GM18508 (cell line): ENCODE measurements at regions not wholly inside any gene's neighbourhood (a gene's known extent, or its start where the extent isn't known, plus 50 kb on each side); places are given as distances from the start of the nearest gene placed in this dataset.

Experiments used
- ATAC-seq: cut with Tn5 transposase; IDR thresholded peaks from one replicate; pipeline ENCODE4 v1.9.1; 2021; ENCODE audit warnings: moderate number of reproducible peaks; ENCODE audit not compliant: insufficient read depth, unreplicated experiment

DNA sequence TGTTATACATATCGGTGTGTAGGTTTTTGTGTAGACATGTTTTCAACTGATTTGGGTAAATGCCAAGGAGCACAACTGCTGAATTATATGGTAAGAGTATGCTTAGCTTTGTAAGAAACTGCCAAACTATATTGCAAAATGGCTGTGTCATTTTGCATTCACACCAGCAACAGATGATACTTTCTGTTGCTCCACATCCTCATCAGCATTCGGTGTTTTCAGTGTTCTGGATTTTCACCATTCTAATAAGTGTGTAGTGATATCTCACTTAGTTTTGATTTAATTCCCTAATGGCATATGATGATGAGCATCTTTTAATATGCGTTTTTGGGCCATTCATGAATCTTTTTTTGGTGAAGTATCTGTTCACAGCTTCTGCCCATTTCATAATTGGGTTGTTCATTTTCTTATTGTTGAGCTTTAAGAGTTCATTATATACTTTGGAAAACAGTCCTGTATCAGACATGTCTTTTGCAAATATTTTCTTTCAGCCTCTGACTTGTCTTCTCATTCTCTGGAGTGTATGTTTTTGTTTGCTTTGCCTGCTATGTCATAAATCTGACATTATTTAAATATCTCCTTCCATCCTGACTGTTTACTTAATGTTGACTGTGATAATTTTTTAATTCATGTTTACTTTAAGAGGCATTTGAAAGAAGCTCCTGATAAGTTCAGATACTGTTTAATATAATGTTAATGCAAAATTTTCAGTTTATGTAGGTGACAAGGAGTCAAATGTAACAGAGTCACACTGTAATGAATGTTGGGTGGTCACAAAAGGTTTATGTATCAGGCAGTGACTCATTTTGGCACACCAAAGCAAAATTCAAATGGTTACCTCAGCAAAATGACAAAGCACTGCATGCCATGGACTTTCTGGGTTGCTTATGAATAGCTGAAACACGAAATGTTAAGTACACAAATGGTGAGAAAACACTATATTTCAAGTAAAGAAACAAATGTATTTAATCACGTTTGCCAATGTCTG lies 181.1 kb upstream of the DAB2 start:
- ATAC-seq = no peak

DNA sequence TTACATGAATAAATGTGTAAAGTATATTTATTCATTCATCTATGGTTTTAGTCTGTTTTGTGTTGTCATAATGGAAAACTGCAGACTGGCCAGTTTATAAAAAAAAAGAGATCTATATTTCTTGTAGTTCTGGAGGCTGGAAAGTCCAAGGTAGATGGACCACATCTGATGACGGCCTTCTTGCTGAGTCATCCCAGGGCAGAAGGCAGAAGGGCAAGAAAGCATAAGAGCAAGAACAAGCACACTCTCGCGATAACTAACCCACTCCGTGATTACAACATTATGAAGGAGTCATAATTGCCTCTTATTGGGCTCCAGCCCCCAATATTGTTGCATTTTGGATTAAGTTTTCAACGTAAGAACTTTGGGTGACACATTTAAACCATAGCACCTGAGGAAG lies 180.4 kb upstream of the DAB2 start:
- ATAC-seq = no peak

DNA sequence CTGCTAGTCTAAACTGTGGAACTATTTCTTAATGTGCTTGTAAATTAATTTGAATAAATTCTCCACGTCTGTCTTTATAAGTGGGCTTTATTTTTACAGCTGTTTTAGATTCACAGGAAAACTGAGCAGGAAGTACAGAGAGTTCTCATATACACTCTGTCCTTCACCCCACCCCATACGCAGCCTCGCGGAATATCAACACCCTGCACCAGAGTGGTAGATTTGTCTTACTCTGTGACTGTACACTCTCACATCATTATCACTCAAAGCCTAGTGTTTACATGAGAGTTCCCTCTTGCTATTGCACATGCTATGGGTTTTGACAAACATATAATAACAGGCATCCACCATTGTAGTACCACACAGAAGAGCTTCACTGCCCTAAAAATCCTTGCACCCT lies 179.7 kb upstream of the DAB2 start:
- no peak for ATAC-seq

DNA sequence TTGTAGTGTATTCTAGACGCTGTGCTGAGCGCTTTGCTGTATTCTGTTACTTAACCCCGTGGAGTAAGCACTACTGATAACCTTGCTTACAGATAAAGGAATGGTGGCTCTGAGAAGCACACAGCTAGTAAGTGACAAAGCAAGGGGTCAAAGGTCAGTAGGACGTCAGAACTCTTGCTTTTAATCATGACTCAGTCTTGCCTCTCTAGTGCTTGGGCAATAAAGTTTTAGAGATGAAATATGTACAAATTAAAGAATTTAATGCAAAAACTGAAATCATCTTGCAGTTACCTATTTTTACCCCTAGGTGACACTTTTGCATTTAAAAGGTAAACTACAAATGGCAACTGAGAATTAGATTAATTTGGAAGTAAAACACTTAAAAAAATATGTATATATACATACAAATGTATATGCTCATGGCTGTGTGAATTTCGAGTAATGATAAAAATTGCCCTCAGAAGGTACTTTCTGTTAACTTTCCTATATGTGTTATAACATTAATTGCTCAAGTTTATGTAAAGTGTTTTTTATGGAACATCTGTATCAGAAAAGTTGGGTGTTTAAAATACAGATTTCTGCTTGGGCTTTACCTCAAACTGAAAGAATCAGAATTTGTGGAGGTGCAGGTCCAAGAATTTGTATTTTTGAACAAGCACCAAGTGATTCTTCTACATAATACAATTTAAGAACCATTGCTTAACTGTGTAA lies 175.1 kb upstream of the DAB2 start:
- no peak for ATAC-seq

DNA sequence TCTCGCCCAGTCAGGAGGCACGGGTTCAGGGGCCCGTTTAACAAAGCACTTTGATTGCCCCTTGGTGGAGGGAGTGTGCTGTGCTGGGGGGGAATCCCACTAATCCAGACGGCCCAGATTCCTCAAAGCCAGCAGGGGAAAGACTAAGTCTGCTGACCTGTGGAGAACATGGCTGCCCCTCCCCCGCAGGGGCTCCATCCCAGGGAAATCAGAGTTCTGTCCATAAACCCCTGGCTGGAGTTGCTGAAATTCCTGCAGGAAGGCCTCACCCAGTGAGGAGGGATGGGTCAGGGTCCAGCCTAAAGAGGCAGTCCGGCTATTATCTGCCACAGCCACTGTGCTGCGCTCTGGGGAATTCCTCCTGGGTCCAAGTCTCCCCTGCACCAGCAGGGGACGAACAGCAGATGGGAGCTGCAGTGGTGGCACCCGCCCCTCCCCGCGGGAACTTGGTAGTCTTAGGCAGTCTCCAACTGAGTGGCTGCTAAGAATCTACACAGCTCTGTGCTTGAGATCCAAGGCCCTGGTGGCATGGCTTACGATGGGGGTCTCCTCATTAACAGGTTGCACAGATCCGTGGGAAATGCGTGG lies 174.0 kb upstream of the DAB2 start:
- no peak for ATAC-seq

DNA sequence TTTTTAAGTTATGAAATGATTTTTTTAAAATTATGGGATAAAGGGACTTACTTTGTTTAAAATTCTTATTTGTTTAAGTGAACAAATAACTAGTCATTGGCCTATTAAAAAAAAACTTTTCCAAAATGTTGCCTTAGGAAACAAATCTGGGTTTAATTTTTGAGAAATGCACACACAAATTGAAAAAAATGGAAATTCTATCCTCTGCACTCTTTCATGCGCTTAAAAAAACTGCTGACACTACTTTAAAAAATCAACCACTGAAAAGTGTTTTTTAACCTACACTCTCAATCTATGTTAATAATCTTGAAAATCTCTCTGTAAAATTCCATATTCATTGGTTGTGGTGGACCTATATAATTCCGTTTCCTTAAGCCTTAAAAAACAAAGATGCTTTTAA lies 163.4 kb upstream of the DAB2 start:
- ATAC-seq = no peak

DNA sequence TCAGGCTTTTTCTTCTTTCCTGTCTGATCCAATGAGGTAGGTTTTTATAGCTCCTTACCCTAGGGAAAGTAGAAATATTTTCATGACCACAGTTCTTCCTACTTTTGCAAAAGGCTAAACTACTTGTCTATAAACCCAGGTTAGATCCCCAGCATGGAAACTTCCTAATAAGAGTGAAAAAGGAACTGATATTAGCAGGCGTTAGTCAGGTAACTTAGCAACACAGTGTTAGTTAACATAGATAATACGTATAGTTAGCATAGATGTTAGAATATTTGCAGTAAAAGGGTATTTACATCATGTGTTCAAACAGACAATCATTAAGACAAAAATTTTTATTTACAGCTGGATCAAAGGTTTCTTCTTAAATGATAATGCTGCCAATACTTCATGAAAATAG lies 162.9 kb upstream of the DAB2 start:
- ATAC-seq = no peak

DNA sequence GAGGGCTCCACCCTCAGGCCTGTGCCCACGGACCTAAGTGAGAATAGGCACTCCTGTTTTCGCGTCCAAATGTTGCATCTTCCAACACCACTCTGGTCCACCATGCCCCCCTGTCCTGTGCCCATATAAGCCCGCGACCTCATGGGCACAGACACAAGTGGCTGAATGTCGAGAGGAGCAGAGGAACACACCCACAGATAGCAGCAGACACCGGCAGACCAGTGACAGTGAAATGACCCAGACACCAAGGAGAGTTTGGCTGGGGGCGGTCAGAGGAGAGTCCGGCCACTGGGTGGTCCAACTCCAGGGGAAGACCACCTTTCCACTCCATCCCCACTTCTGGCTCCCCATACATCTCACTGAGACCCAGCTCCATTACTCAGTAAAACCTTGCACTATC lies 161.4 kb upstream of the DAB2 start:
- ATAC-seq = no peak

DNA sequence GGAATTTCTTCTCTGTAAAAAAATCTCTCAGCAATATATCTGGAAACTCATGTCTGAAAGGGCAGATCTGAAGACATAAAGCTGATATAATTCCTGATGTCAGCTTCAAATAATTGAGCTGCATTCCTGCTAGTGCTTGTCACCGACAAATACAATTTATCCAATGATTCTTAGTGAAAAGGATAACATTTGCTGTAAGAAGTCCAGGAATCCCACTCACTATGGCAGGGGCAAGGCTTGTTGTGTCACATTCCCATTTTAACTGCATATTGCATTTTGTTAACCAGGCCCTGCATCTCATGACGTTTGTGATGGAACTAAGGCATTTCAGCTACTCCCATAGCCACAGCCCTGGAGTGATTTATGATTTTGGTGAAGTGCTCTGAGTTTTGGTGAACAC lies 160.1 kb upstream of the DAB2 start:
- no peak for ATAC-seq

DNA sequence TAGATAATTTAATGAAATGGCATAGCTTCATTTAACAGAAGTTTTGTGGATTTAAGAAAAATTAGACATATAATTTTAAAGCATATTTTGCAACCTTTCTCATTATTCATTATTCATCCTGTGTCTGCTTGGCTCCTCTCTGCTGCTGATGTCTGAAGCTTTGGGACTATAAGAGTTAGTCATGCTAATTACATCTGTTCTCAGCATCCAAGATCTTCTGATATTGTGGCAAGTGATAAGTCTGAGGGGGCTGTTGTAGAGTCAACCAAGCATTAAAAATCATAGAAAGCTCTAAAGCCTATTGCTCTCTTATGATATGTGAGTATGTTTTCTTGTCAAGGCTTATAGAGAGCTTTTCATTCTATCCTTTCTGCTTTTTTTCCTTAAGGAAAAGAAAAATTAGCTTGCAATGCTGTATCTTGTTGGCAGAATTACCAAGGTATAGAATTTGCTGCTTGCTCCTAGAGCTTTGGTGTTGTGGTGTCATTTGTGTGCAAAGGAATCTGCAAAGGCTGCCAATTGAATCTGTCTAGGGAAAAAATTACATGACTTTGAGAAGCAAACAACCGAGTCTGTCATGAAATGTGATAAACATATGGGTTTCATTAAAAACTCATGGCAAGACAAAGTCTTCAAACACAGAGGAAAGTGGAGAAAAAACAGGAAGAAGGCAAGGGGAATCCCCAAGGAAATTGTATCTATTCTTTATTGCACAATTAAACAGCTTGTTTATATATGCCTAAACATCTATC lies 156.1 kb upstream of the DAB2 start:
- ATAC-seq = no peak

DNA sequence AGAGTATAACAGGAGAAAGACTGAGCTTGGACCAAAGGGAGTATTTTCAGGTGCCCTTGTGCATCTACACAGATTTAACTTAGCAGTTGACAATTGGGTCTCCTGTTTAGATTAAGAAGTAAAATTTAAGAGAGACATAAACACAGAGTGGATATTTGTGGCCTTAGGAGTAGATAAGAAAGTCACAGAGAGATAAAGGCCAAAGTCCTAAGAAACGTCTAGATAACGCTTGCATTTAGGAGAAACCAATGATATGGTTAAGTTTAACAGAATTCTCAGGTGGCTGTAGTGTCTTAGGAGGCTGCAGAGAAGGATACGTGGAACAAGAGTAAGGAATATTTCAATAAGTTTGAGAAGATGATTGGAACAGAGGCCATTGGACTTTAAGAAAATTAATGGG lies 155.0 kb upstream of the DAB2 start:
- ATAC-seq = no peak

DNA sequence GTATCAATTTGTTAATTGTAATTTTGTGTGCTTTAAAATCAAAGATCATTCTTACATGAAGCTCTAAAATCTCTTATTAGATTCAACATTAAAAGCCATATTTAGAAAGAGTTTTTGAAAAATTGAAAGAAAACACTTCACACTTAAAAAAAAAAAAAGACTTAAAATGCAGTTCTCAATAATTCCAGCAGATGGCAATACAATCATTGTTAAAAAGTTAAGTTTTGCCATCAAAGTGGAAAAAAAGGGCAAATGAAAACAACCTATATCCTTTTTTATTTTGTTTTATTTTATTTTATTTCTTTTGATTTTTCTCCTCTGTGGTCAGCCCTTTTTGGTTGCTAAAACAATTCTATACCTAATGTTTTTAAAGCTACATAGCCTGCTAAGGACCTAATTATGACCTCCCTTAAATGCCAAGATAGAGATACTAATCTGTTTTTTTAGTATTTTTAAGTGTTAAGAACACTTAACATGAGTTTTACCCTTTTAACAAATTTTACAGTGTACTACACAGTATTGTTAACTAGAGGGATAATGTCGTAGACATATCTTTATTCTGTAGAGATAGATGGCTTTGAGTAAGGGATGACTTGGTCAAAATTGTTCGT lies 154.2 kb upstream of the DAB2 start:
- no peak for ATAC-seq

DNA sequence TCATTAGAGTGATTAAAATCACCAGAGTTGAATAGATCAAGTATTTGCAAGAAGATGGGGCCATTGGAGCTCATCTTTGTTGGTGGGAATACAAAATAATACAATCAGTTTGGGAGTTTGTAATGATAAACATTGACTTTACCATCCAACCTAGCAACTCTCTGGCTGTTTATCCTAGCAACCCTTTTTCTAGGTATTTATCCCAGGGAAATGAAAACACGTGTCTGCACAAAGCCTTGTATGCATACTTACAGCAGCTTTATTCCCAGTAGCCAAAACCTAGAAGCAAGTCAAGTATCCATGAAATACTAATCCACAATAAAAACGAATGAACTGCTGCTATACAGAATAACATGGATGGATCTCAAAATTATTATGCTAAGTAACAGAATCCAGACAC lies 152.7 kb upstream of the DAB2 start:
- no peak for ATAC-seq

DNA sequence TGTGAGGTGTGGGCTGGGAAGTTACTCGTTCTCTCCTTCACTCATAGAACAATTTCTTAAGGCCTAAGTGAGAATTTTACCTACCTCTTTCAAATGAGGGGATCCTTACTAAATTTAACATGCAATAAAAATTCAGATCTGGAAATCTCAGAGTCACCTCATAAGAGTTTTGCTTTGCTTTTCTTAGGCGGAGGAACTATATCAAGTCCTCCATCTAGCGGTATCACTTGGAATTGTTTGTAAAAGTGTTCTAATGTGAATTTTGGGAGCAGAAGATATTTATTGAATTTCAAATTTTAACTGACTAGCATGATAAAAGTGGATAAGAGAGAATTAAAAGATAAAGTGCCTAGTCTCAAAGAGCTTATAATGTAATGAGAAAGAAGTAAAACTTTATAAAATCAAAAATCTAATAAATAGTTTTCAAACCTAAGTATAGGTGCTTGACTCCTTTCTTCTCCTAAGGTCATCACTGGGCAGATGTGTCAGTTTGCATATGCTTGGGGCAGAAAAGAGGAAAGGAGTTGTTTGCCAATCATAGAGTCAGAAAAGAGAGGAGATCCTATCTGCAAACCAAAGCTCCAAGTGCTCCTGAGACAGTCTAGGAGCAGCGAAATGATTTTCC lies 145.7 kb upstream of the DAB2 start:
- no peak for ATAC-seq

DNA sequence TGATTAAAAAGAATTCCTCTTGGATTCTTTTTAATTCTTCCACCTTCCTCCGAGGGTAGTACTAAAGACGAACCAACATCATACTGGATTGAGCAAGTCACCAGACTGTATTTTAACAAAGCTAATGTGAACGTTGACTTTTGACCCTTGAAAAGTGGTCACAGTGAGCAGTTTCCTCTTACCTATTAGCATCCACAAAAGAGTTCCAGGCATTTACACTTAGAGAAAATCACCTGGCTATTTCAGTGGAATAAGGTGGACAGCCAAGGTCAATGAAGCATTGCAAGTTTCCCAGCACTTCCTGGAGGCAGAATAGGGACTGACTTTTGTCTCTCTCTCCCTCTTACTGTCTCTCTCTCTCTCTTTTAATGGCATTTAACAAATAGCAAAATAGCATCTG lies 145.1 kb upstream of the DAB2 start:
- no peak for ATAC-seq

DNA sequence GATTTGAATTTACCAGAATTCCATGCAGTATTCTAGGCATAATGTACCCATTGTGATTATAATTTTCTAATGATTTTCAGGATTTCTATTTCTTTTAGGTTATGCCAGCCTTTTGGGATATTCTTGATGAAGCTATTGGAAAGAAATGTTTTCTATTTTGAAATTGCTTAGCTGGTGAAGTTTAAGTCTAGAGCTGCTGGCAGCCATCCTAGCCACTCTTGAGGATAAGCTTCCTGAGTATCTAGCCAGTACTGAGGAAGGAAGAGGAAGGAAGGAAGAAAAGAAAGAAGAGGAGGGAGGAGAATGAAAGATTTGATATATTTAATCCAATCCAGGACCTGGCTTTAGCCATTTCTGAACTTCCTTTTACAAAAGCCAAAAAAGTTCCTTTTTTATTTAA lies 142.1 kb upstream of the DAB2 start:
- no peak for ATAC-seq

DNA sequence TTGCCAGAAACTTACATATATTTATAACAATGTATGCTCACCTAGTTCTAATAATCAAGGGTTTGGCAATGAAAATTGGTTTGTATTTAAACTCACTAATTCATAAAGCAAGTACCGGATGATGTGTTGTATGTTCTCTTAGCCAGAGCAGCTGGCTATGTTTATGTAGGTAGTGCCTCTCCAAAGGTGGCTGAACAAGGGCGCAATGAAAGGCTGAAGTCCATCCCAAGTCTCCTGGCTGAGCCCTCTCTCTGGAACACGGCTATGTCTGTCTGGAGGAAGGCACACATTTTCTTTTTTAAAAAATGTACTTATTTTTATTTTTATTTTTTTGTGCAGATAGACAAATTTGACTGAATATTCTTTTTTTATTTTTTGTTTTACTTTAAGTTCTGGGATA lies 141.2 kb upstream of the DAB2 start:
- ATAC-seq = no peak

DNA sequence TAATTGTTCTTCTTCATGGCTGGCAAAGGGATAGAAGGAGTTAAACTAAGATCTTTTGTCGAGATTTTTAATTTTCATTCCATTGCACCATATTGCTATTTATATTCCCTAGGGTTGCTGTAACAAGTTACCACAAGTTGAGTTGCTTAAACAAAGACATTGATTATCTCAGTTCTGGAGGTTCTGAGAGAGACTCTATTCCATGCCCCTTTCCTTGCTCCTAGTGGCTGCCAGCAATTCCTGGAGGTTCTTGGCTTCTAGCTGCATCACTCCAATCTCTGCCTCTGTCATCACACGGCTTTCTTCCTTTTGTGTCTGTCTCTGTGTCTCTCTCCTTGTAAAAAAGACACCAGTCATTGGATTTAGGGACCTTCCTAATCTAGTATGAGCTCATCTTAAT lies 136.6 kb upstream of the DAB2 start:
- ATAC-seq = no peak

DNA sequence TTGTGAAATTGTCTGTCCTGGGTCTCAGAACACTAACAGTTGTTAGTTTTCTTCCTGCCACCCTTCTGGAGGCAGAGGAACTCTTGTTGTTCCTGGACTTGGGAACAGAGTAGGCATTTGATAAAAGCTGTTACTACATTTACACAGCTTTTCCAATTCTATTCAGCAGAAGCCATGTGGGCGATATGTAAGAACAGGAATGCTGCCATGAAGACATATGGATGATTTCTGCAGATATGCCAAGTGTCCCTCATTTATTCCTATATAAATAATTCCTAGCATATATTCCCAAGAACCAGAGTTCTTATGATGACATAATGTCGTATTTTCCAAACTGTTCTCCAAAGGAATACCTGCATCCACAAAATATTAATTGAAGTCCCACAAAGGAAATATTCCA lies 135.9 kb upstream of the DAB2 start:
- no peak for ATAC-seq

DNA sequence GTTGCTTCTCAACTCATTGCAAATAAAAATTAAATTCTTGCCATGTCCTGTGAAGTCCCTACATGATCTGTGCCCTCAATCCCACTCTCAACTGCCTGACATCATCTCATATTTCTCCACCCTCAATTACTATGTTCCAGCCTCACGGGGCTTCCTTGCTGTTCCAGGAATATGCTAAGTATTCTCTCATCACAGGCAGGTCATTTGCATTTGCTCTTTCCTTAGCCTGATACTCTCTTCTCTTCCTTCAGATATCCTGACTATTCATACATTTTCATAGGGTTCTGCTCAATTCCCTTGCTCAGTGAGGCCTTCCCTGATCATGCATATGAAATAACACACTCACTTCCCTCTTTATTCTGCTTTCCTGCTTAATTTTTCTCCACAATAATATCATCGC lies 135.1 kb upstream of the DAB2 start:
- ATAC-seq = no peak
